SK-N-SH (cell line): ENCODE measurements at regions not wholly inside any gene's neighbourhood (a gene's known extent, or its start where the extent isn't known, plus 50 kb on each side); places are given as distances from the start of the nearest gene placed in this dataset.

ENCODE experiments used
- FOXJ3 ChIP-seq: sonication (generic); formaldehyde crosslinking; IDR thresholded peaks from 2 replicates; pipeline ENCODE4 v1.5.1; 2020; ENCODE audit warnings: mild to moderate bottlenecking, missing genetic modification reagents
- POLR2AphosphoS5 ChIP-seq: IDR thresholded peaks from 2 replicates; pipeline ENCODE4 v1.6.1; 2012; ENCODE audit warnings: low read depth, low read length
- RAD21 ChIP-seq: IDR thresholded peaks from 2 replicates; pipeline ENCODE4 v1.6.1; 2012; ENCODE audit warnings: mild to moderate bottlenecking, low read length
- RFX5 ChIP-seq: IDR thresholded peaks from 2 replicates; pipeline ENCODE4 v1.6.1; 2012; ENCODE audit warnings: mild to moderate bottlenecking, improper control_type of control experiment, low read length
- TEAD4 ChIP-seq: IDR thresholded peaks from 2 replicates; pipeline ENCODE4 v1.4.0; 2012; ENCODE audit warnings: mild to moderate bottlenecking, borderline replicate concordance; ENCODE audit not compliant: insufficient read depth
- TF ChIP-seq, protein P1 (sequence below): fragments of 200-600 bp; sonication (generic); IDR thresholded peaks from 2 replicates; pipeline ENCODE4 v1.6.1; 2017; ENCODE audit warnings: antibody characterized with exemption, mild to moderate bottlenecking, moderate library complexity
- TF ChIP-seq, protein P2 (sequence below): IDR thresholded peaks from 2 replicates; pipeline ENCODE4 v1.4.0; 2012; ENCODE audit warnings: low read depth, borderline replicate concordance
- TF ChIP-seq, protein P3 (sequence below): IDR thresholded peaks from 2 replicates; pipeline ENCODE4 v1.4.0; 2012; ENCODE audit warnings: low read depth
- TF ChIP-seq, protein P4 (sequence below): IDR thresholded peaks from 2 replicates; pipeline ENCODE4; 2012

DNA sequence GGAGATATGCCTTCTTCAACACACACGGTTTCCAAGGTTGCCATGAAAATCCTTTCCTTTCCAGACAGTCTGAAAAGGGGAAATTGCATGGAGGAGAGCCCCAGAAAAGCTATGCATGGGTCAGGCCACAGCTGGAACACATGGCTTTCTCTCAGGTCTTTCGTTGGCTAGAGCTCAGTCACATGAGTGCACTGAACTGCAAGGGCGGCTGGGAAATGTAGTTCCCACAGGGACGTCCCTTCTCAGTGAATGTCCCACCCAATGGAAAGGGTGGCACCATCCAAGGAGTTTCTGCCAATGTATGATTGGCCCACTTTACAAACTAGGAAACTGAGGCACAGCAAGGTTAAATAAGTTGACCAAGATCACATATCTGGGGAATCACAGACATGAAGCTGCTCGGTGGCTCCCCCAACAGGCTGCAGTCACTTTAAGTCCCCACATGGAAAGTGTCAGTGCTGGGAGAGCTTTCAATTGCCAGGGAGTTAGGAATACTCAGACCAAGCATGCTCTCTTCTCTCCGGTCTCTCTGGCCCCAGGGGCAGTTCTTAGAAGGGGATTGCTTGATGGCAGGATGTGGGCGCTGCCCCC, 571.3 kb downstream of the GLRX3 start:
- TF ChIP-seq POLR2AphosphoS5, result no peak
- TF ChIP-seq, protein P1, sequence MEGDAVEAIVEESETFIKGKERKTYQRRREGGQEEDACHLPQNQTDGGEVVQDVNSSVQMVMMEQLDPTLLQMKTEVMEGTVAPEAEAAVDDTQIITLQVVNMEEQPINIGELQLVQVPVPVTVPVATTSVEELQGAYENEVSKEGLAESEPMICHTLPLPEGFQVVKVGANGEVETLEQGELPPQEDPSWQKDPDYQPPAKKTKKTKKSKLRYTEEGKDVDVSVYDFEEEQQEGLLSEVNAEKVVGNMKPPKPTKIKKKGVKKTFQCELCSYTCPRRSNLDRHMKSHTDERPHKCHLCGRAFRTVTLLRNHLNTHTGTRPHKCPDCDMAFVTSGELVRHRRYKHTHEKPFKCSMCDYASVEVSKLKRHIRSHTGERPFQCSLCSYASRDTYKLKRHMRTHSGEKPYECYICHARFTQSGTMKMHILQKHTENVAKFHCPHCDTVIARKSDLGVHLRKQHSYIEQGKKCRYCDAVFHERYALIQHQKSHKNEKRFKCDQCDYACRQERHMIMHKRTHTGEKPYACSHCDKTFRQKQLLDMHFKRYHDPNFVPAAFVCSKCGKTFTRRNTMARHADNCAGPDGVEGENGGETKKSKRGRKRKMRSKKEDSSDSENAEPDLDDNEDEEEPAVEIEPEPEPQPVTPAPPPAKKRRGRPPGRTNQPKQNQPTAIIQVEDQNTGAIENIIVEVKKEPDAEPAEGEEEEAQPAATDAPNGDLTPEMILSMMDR, result no peak
- no peak for TF ChIP-seq FOXJ3 (CRISPR knock-in tag)
- TF ChIP-seq, protein P2, sequence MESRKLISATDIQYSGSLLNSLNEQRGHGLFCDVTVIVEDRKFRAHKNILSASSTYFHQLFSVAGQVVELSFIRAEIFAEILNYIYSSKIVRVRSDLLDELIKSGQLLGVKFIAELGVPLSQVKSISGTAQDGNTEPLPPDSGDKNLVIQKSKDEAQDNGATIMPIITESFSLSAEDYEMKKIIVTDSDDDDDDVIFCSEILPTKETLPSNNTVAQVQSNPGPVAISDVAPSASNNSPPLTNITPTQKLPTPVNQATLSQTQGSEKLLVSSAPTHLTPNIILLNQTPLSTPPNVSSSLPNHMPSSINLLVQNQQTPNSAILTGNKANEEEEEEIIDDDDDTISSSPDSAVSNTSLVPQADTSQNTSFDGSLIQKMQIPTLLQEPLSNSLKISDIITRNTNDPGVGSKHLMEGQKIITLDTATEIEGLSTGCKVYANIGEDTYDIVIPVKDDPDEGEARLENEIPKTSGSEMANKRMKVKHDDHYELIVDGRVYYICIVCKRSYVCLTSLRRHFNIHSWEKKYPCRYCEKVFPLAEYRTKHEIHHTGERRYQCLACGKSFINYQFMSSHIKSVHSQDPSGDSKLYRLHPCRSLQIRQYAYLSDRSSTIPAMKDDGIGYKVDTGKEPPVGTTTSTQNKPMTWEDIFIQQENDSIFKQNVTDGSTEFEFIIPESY, result no peak
- TF ChIP-seq RFX5, result no peak
- TF ChIP-seq, protein P3, sequence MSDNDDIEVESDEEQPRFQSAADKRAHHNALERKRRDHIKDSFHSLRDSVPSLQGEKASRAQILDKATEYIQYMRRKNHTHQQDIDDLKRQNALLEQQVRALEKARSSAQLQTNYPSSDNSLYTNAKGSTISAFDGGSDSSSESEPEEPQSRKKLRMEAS, result no peak
- TF ChIP-seq, protein P4, sequence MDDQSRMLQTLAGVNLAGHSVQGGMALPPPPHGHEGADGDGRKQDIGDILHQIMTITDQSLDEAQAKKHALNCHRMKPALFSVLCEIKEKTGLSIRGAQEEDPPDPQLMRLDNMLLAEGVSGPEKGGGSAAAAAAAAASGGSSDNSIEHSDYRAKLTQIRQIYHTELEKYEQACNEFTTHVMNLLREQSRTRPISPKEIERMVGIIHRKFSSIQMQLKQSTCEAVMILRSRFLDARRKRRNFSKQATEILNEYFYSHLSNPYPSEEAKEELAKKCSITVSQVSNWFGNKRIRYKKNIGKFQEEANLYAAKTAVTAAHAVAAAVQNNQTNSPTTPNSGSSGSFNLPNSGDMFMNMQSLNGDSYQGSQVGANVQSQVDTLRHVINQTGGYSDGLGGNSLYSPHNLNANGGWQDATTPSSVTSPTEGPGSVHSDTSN, result no peak
- TF ChIP-seq RAD21, result no peak
- TF ChIP-seq TEAD4, result no peak
